ENCODE measurements at regions not wholly inside any gene's neighbourhood (a gene's known extent, or its start where the extent isn't known, plus 50 kb on each side); places are given as distances from the start of the nearest gene placed in this dataset.

DNA sequence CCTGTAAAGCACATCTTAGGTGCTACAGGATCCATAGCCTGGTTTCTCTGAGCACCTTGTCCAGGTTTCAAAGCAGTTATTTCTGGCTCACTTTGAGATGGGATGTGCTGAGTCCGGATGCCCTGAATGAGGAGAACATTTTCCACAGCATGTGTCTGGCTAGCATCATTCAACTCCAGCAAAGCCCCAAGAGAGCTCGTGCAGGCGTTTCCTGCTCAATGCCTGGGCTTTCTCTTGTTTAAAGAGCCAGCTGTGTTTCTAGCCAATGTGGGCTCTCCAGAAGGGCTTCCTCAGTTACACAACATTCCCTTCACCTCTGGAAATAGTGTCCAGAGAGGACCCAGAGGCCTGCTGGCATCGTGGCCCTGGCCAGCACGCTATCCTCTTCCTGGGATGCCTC, 411.7 kb downstream of the DMAC1 start:
- no peak for DNase-seq

DNA sequence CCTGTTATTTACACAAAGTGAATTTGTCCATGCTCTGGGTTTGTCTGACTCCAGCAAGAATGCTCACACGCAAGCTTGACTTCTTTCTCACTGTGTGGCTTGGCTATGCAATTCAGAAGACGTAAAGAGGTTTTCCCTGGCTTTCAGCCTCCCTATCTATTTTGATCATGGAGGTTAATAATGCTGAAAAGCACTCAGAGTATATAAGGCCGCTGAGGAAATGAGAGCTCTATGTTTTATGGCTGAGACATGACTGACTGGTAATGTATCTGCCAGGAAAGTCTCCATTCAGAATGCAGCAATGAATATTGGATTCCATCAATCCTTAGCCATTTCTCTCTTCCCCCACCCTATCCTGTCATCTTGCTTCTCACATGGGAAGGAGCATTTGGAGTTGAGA, 417.3 kb downstream of the DMAC1 start:
- DNase-seq, result no peak

DNA sequence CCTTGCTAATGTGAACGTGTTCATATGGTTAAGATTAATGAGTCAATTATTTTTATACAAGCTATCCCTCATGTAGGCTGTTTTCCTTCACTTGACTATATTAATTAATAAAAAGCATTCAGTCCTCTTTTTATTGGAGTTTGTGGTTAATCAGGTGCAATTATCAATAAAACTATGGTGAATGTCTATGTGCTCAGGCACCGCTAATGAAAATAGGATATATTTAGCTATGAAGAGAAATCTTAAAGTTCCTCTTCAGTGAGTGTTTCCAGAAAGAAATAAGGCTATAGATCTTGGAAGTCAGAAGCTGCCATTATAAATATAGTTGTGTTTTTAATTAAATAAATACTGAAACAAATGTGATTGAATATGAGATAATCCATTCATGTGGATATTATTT, 422.1 kb downstream of the DMAC1 start:
- DNase-seq, result no peak

DNA sequence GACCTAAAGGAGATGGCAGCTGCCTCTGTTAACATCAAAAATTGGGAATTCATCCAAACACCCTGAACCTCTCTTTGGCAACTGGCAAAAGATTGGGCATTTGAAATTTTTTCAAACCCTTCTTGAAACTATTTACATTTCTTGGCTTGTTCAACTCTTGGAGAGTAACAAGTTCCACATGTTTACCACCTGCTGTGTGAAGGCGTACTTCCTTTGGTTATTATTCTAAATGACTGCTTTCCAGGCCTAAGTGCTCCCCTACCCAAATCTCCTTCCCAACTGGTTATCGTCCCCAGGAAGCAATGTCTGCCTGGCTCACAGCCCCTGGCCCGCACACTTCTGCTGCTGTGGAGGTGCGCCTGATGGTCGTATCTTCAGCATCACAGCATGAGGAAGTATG, 422.7 kb downstream of the DMAC1 start:
- DNase-seq, result no peak

DNA sequence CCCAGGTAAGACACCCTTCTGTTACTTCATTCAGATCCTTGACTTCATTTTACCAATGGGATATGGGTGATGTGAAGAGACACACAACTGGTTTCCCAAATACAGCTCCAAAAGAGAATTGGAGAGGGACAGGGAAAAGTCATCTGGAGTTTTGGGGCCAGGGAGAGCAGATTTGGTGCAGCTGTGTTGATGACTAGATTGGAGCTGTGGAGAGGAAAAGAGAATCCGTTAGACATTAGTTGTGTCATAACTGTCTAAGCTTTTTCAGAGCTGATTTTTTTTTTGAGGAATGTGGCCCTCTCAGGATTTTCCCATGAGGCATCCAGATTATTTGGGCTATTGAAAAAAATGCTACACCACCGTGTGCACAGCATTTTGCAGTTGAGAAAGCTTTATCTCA, 423.4 kb downstream of the DMAC1 start:
- DNase-seq, result no peak

DNA sequence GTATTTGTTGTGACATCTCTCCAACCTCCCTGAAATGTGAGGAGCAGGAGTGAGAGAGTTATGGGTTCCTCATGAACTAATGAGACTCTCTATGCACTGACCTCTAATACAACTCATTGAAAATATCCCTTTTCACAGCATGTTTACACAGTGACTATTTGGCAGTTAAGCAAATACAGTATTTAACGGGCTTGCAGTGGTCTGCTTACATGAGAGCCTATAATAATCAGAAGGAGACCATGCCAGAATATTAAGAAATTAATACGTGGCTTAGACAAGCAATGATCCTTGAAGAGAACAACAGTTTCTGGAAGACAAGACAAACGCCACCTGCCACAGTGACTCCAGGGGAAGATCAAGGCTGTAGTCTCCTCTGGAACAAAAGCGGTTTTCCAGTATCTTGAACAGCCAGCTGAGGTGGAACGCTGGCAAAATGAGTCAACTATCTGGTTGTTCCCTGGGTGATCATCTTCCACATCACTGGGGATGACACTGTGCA, 424.5 kb downstream of the DMAC1 start:
- no peak for DNase-seq

DNA sequence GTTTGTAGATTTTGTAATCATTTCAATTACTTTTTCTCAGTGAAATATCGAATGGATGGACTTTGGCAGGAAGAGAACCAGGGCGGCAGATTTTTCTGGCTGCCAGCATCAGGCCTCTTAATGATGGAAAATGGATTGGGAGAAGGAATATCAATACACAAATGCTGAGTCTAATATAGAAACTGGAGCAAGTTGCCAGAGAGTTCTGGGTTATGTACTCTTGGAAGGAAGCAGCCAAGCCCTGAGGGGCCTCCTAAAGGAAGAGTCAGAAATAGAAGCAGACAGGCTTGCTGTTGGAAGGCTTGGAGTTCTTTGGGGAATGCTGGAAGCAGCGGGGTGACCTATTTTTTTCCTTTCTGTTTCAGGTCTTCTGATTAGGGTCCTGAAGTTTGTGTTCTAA, 428.6 kb downstream of the DMAC1 start:
- no peak for DNase-seq

DNA sequence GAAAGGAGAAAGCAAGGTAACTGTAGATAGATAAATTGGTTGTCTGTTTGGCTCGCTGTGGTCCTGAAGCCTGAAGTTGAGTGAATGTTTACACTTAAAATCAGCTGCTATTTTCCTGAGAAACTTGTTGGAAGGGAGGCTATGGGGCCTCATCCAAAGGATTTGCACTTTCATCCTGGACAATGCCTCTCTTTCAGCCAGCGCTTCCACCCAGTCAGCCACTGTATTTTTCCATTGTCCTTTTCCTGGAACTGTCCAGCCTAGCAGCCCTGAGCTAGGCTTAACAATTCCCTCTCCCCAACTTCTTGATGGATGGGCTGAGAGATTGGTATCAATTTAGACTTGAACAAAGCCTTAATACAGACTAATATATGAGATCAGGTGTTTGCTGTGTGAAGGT, 429.2 kb downstream of the DMAC1 start:
- DNase-seq, result no peak

DNA sequence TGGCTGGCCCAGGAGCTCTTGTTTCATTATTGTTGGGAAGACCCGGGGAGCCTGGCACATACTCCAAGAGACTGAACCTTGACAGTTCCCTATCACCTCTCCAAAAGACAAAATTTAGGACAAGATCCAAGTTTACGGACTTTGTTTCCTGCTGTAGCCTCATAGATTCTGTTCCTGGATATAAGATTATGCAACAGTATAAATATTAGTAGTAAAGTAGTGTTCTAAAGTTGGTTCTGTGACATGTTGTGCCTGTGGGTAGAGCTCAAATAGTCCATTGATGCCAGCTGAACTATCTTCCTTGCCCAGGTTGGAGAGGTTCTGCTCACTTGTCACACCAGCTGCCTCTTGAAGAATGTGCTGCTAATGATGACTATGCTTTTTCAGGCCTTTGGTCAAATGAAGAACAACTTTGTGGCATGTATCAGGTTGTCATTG, 430.2 kb downstream of the DMAC1 start:
- DNase-seq, result no peak

DNA sequence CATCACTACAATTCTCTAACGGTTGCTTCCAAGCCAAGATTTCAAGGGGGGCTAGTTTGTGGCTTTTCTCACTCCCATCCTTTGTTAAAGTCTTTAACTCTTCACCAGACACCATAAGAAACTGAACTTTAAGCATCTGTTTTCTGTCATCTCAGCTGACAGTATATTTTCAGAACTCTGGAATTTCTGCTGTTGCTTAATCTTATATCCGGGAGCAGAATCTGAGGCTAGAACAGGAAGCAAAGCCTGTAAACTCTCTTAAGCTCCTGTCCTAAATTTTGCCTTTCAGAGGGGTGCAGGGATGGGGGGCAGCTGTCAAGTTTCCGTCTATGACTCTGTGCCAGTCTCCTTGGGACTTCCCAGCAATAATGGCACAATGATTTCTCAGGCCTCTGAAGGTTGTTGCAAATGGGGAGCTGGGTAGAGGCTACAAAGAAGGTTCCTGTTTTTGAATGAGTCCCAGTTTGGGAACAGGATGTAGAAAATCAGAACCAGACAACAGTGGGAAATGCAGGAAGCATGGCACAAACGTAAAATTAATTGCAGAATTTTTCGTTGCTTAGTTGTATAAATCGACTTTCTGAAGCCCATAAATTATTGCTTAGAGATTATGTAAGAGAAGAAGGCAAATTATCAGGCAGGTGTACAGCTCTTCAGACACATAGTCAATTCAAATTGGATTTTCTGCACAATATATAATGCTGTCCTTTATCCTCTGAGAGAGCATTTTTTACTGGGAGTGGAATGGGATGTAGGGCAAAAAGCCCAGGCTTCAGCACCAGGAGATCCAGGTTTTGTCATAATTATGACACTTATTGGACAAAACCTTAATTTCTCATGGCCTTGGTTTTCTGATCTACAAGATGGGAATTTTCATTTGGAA, 430.9 kb downstream of the DMAC1 start:
- DNase-seq, result no peak

DNA sequence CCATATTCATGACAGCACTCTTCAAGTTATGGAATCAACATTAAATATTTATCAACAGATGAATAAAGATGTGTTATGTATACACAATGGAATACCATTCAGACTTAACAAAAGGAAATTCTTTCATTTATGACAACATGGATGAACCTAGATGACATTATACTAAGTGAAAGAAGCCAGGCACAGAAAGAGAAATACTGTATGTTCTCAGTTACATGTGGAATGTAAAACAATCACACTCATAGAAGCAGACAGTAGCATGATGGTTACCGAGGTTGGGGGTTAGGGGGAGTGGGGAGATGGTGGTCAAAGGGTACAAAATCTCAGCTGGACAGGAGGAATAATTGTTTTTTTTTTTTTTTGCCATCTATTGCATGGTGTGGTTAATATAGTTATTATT, 431.9 kb downstream of the DMAC1 start:
- no peak for DNase-seq

DNA sequence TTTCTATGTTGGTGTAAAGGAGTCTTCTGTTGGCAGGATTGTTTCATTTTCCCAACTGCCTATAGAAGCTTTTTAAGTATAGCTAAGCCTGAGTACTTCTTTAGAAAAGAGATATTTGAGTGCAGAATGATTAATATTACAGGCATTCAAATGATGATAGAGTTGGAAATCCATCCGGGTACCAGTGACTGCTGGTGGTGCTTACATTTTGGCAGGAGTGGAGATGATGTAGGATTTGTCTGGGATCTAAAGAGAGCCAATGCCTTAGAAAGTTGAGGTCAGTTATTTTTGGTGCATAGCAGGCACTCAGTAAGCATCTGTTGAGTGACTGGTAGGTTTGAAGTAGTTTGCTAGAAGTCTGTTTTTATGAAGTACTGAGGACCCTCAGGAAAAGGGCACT, 433.5 kb downstream of the DMAC1 start:
- no peak for DNase-seq

DNA sequence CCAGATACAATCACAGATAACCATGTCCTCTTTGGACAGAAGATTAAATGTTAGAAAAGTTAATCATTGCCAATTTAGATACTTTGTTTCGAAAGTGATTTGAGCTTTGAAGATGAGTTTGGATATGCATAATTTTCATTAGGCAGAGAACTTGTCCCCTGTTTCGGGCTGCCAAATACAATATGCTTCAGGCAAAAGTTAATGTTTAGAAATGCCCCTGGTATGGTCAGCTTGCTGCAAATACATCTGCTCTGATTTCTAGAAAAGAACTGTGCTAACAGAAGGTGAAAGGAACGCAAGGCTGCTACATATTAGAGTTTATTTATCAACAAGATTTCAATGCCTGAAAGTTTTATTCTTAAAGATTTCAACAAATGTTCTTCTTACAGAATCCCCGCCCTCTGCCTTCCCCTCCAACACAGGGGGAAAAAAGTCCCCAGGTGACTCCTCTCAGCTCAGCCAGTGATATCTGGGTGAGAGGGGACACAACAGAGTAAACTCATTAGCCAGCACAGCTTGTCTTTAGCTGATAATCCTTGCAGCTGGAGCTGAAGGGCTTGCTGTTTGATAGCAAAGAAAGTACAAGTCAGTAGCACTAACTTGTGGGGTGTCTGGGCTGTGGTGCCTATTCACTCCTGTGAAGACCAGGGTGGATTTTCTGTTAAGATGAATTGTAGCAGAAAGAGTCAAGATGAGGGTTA, 435.7 kb downstream of the DMAC1 start:
- no peak for DNase-seq

DNA sequence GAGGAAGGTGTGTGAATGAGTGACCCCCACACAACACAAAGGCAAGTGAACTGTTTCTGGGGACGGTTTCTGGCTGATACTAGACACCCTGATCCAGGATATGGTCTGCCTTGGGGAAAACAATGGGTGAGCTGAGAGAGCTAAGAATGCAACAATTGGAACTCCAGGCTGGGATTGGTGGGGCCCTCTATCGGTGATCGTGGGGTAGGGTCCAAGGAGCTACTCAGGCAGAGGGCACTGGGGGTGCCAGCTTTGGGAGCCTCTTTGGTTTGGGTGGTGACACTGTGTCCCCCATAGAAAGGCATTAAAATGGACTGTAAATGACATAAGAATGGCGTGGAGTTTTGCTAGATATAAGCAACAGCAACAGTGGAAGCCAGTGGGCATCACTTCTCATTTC, 439.1 kb downstream of the DMAC1 start:
- no peak for DNase-seq

DNA sequence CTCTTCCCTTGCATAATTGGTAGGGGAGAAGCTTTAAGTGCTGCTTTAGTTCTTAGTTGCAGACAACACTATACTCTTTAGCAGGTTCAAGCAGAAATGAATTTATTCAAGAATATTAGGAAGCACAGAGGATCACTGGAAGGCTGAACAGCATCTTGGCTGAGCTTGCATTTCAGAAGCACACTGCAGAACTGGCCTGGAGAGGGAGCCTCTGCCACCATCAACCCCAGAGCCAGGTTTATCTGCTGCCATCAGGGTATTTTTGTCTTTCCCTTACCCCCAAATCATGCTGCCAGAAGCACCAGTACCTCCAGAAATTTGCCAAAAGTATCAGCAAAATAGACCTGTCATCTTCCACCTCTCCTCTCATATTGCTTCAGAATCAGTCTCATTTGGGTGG, 440.7 kb downstream of the DMAC1 start:
- no peak for DNase-seq

DNA sequence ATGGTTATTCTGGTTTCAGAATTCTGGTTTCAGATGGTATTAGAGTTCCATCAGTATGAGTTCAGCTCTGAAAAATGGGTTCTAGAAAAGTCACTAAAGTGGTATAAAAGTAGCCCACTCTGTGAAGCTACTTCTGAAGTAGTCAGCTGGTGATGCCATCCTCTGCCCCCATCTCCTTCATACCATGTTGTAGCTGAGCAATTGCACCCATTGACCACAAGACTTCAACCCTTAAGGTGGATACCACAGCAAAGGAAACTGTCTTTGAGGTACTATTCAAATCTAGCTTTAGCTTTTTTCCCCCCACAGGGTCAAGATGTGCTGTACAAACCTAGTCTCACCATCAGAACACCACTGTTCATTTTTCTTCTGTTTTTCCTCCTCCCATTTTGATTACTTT, 444.9 kb downstream of the DMAC1 start:
- DNase-seq, result no peak

DNA sequence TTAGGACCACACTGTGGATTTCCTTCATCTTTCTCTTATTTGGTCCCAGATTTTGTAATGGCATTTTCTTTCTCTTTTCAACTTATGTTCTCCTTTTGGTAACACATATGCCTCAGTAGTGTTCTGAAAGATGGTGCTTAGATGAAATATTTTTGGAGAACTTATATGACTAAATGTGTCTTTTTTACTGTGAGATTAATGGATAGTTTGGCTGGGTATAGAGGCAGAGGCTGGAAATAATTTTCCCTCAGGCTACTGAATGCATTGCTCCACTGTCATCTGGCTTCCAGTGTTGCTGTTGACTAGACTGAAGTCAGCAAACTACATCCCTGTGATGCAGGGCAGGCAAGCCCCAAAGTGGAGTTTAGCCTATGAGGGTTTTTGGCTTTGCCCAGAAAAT, 450.9 kb downstream of the DMAC1 start:
- DNase-seq, result no peak

DNA sequence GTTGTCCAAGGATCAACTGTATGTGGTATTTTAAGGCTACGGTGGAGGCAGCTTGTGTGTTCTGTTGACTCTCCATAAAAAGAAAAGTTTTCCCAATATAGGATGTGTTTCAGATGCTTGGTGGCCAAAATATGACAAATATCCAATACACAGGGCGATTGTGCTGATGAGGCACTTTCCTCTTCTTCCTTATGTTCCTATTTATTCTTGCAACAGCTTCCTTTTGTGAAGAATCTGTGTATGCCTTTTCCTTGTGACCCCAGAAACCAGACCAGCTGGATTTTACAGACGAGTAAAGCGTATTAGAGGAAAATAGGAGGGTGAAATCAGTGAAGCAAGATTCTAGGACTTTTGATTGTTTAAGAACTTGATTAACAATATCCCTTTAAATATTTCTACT, 452.0 kb downstream of the DMAC1 start:
- no peak for DNase-seq

DNA sequence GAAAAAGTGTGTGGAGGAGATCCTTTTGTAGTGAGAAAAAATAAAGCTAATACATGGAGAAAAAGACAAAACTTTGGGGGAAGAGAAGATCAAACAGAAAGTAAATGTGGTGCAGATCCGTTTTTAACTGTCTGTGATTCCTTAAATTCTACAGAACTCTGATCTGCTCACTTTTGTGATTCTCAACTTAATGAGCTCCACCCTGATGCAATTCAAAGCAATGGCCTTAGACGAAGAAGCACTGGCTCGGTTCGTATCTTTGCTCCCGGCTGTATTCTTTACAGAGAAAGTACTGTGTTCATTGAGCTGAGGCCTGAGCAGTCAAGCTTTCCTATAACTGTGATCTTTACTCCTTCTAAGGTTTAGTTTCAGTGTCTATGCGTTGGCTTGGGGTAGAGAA, 453.4 kb downstream of the DMAC1 start:
- DNase-seq, result no peak

DNA sequence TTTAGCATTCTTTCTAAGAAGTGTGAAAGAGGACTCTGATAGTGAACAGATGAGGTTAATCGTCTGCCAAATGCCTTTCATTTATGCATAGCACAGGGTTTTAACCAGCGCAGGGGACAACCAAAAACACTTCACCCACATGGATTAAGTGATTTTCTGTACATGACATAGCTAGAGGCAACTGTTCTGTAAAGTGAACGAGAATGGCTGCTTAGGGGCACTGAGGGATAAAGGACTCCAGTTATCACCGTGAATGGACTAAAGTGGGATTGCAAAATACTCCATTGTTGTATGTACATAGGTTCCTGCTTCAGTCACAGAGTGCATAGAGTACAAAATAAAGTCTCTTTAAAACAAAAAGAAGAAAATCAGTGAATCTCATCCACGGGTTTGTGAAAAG, 456.8 kb downstream of the DMAC1 start:
- DNase-seq, result no peak

DNA sequence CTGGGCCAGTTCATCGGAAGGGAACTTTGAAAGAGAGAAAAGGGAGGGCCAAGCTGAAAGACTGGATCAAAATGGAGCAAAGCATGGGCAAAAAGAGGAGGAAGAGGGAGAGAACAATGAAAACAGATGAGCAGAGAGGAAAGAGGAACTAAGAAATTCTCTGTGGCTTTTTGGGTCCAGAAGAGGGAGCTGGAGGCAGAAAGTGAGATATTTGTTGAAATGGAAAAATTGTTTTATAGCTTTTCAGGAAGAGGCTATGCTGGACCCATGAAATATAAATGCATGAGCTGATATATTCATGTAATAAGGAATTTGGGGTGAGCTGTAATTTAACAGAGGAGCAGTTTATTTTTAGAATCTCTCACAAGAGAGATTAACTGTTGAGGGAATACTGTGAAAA, 457.3 kb downstream of the DMAC1 start:
- DNase-seq, result no peak

DNA sequence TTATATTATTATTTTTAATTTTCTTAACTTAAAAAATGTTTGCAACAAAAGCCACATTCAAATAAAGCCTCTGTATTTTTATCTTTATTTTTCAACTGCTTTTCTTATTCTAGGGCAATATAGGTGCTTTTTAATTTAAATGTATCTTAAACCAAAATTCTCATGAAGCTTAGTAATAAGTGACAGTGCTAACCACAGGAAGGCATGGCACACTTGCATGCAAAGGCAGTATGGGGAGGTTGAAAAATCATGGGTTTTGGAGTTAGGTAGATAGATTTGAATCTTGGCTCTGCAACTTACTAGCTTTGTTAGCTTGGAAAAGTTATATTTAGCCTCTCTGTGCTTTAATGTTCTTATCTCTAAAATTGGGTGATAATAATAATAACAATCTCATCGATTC, 458.0 kb downstream of the DMAC1 start:
- no peak for DNase-seq

DNA sequence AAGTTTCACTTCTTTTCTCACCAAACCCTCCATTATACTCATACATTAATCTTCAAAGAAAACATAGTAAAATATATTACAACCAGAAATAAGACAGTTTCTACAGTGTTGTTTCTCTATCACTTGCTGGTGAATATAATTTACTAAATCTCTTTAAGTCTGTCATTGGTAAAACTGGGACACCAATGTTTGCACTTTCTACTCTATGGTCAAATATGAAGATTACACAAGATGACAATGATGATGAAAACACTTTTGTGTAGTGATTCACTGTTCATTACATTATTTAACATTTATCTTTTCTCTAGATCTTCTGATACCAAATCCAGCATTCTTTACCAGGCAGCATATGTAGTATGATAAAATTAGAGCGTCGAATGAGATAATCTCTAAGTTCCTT, 459.1 kb downstream of the DMAC1 start:
- DNase-seq, result no peak

DNA sequence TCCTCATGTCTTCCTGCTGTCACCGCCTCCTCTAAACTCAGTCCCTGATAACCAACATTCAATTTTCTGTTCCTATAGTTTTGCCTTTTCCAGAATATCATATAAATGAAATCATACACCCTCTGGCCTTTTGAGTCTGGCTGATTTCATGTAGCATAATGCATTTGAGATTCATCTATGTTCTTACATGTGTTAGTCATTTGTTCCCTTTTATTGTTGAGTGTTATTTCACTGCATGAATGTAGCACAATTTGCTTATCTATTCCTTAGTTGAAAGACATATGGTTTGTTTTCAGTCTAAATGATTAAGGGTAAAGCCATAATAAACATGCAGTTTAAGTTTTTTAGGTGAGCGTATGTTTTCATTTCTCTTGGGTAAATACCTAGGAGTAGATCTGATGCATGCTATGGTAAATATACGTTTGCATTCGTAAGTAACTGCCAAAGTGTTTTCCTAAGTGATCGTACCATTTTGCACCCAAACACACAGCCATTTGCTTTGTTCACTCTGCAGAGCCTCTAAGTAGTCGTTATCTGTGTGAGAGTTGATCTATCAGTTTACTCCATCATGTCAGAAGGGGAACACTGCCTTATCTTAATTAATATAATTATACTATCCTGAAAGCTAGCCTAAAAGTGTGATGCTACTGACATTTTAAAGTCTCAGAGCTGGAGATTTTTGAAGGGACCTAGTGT, 460.8 kb downstream of the DMAC1 start:
- DNase-seq, result no peak

Measured in activated naive CD4-positive, alpha-beta T cell treated with Interleukin-2 at 50 U/mL for 16 hours (primary cell).